PFSK-1 (cell line): ENCODE measurements at regions not wholly inside any gene's neighbourhood (a gene's known extent, or its start where the extent isn't known, plus 50 kb on each side); places are given as distances from the start of the nearest gene placed in this dataset.

Experiments used
- FOXP2 ChIP-seq: optimal IDR thresholded peaks from 2 replicates; pipeline ENCODE3; 2011; ENCODE audit warnings: borderline replicate concordance, control low read depth, inconsistent platforms; ENCODE audit not compliant: insufficient read depth; ENCODE audit errors: extremely low read length, extremely low read depth
- POLR2AphosphoS5 ChIP-seq: IDR thresholded peaks from 2 replicates; pipeline ENCODE4 v1.6.1; 2012; ENCODE audit warnings: low read depth, mild to moderate bottlenecking, control low read depth, low read length, moderate library complexity
- REST ChIP-seq, 2 experiments: IDR thresholded peaks; 2 replicates each; pipeline versions ENCODE4 v1.6.1 to v1.8.0; 2011 to 2012; ENCODE audit warnings: low read depth in 2 of 2, low read length in 2 of 2, control low read depth in 1 of 2, inconsistent platforms in 1 of 2, mild to moderate bottlenecking in 1 of 2, moderate library complexity in 1 of 2; ENCODE audit not compliant: insufficient read depth in 1 of 2
- SIN3A ChIP-seq: IDR thresholded peaks from 2 replicates; pipeline ENCODE4 v1.6.1; 2012; ENCODE audit warnings: mild to moderate bottlenecking, low read length, moderate library complexity, borderline replicate concordance; ENCODE audit not compliant: insufficient read depth
- TAF1 ChIP-seq: IDR thresholded peaks from 2 replicates; pipeline ENCODE4 v1.6.1; 2012; ENCODE audit warnings: low read length, control low read depth, borderline replicate concordance; ENCODE audit not compliant: insufficient read depth

GRCh38 chrX:45372151-45372550 is 171.5 kb upstream of the DIPK2B start:
- TF ChIP-seq POLR2AphosphoS5 (no peak), SIN3A (no peak), FOXP2 (no peak), TAF1 (no peak), REST (IDR thresholded peaks at IDR 0.05; ENCODE audit: insufficient read depth in 1 of 2, low read depth in 2 of 2, low read length in 2 of 2) (no peak)

- no peak for TF ChIP-seq FOXP2
- TF ChIP-seq REST (IDR thresholded peaks at IDR 0.05; ENCODE audit: insufficient read depth in 1 of 2, low read depth in 2 of 2, low read length in 2 of 2): no peak
- TF ChIP-seq SIN3A: no peak
- no peak for TF ChIP-seq TAF1
- TF ChIP-seq POLR2AphosphoS5: no peak
Measured at GRCh38 chrX:45368705-45369104, 168.0 kb upstream of the DIPK2B start.

DNA sequence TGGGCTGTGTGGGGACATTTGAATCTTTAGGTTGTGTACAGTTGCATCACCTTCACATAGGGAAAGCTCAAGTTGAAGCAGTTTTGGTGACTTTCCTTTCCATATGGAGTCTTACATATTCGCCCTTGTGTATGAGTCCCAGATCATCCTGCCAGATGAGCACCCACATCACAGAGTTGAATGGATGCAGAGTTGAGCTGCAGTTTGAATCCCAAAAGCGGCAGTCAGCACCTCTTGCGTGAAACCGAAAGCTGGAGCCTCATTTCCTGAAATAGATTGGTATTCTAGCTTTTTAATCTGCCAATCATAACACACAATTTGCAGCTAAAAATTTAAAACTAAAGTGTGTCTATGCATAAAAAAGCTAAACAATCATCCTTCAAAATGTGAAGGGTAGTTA is 162.9 kb upstream of the DIPK2B start:
- TF ChIP-seq TAF1 (no peak), FOXP2 (no peak), REST (IDR thresholded peaks at IDR 0.05; ENCODE audit: insufficient read depth in 1 of 2, low read depth in 2 of 2, low read length in 2 of 2) (no peak), SIN3A (no peak), POLR2AphosphoS5 (no peak)

GRCh38 chrX:45360571-45360970 is 159.9 kb upstream of the DIPK2B start:
- TF ChIP-seq REST (IDR thresholded peaks at IDR 0.05; ENCODE audit: insufficient read depth in 1 of 2, low read depth in 2 of 2, low read length in 2 of 2) (no peak), TAF1 (no peak), SIN3A (no peak), POLR2AphosphoS5 (no peak), FOXP2 (no peak)

DNA sequence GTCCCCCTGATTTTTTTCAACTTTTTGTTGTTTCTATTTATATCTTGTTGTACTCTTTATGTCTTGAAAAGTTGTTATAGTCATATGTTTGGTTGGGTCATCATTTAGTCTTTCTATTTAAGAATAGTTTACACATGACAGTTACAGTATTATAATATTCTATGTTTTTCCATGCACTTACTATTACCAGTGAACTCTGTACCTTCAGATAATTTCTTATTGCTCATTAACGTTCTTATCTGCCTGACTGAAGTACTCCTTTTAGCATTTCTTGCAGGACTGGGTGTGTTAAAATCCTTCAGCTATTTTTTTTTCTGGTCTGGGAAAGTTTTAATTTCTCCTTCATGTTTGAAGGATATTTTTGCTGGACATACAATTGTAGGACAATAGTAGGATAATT is 157.7 kb upstream of the DIPK2B start:
- no peak for TF ChIP-seq FOXP2
- no peak for TF ChIP-seq POLR2AphosphoS5
- no peak for TF ChIP-seq SIN3A
- no peak for TF ChIP-seq TAF1
- TF ChIP-seq REST (IDR thresholded peaks at IDR 0.05; ENCODE audit: insufficient read depth in 1 of 2, low read depth in 2 of 2, low read length in 2 of 2): no peak
